Psoas muscle (tissue), 7 donors: ENCODE measurements at regions not wholly inside any gene's neighbourhood (a gene's known extent, or its start where the extent isn't known, plus 50 kb on each side); places are given as distances from the start of the nearest gene placed in this dataset.
"Not testable (repeated sequence)": the region's sequence is repeated elsewhere in the genome, so short reads cannot be mapped to it uniquely, and the experiment has no call there.

Source experiments
- ATAC-seq, 4 donors: fragments of 200-7000 bp; cut with Tn5 transposase; one replicate each; pipeline ENCODE4 v1.9.1; 2020; ENCODE audit warnings: moderate library complexity in 3 of 4, mild to moderate bottlenecking in 2 of 4
- DNase-seq, 2 donors: peaks; one replicate each; pipeline ENCODE4 v3.0.0-alpha.2; 2020
- H3K27ac ChIP-seq: fragments of 200-600 bp; one replicate; pipeline ENCODE4 v1.8.0; 2022
- H3K27me3 ChIP-seq, 3 donors: fragments of 200-600 bp in 1 of 3; one replicate each; pipeline versions ENCODE4 v1.6.1 to v1.8.0; 2013 to 2022; ENCODE audit warnings: low read length in 2 of 3, mild to moderate bottlenecking in 2 of 3, moderate library complexity in 1 of 3; ENCODE audit not compliant: insufficient read depth in 3 of 3
- H3K36me3 ChIP-seq, 2 donors: fragments of 200-600 bp in 1 of 2; one replicate each; pipeline versions ENCODE4 v1.6.1 to v1.8.0; 2013 to 2022; ENCODE audit warnings: low read depth in 1 of 2, mild to moderate bottlenecking in 1 of 2, moderate library complexity in 1 of 2; ENCODE audit not compliant: insufficient read depth in 1 of 2
- H3K4me1 ChIP-seq: fragments of 200-600 bp; one replicate; pipeline ENCODE4 v1.8.0; 2022
- H3K4me3 ChIP-seq: fragments of 200-600 bp; one replicate; pipeline ENCODE4 v1.8.0; 2022; ENCODE audit warnings: mild to moderate bottlenecking
- H3K9me3 ChIP-seq: fragments of 200-600 bp; one replicate; pipeline ENCODE4 v1.8.0; 2022
- CTCF ChIP-seq: fragments of 200-600 bp; IDR thresholded peaks from one replicate; pipeline ENCODE4 v1.8.0; 2022; ENCODE audit warnings: antibody characterized with exemption
- WGBS, 3 donors: extraction: QIAGEN DNeasy Blood & Tissue Kit; methylation state at CpG; one replicate each; pipeline versions ENCODE4 v1.1.6 to v1.1.7; 2013; 5-methylcytosine and 5-hydroxymethylcytosine counted together
- intact Hi-C, 2 donors: fragments of 100-400 bp; cut with DNase I; formaldehyde crosslinking; loops; one replicate each; pipeline versions ENCODE4 v1.11.0 to v1.14.2; 2022
- donor health status: healthy with polysubstance abuse.
- donor health status: DM: no; HTN: no; CAD: no; lungs with moderate emphysema.
- donor health status: Bipolar disorder and iron deficiency.
- donor health status: healthy.
- donor health status: DM: yes; HTN: yes; CAD: no.
- donor health status: DM: no; HTN: no; CAD: no.
- donor health status: DM: yes; HTN: yes; CAD: no.

GRCh38 chr18:63054901-63055584, 264.5 kb downstream of the BCL2 start:
- 40 to 48% (median 47%) methylated on average over 3 of the region's 3 CpGs for WGBS, 3 donors
- no peak overlapping the region for H3K27ac ChIP-seq
- no peaks in the 10 kb centered on the region for H3K27me3 ChIP-seq
- no peaks in the 10 kb centered on the region for H3K9me3 ChIP-seq
- no peaks in the 10 kb centered on the region for H3K4me1 ChIP-seq
- intact Hi-C loops: no loop called here
- H3K36me3 ChIP-seq: no peaks in the 10 kb centered on the region
- H3K4me3 ChIP-seq: no peak overlapping the region
- TF ChIP-seq CTCF: no peak
- DNase-seq: no peak
- ATAC-seq: no peak

GRCh38 chr18:63051928-63052327, 267.6 kb downstream of the BCL2 start:
- intact Hi-C loops: no loop called here
- H3K36me3 ChIP-seq: no peaks in the 10 kb centered on the region
- WGBS, 3 donors: 83 to 89% (median 86%) methylated on average over 3 of the region's 3 CpGs
- no peak for ATAC-seq
- H3K4me1 ChIP-seq: no peaks in the 10 kb centered on the region
- H3K4me3 ChIP-seq: no peak overlapping the region
- H3K27me3 ChIP-seq: no peaks in the 10 kb centered on the region
- no peaks in the 10 kb centered on the region for H3K9me3 ChIP-seq
- H3K27ac ChIP-seq: no peak overlapping the region
- no peak for TF ChIP-seq CTCF
- DNase-seq: no peak

DNA sequence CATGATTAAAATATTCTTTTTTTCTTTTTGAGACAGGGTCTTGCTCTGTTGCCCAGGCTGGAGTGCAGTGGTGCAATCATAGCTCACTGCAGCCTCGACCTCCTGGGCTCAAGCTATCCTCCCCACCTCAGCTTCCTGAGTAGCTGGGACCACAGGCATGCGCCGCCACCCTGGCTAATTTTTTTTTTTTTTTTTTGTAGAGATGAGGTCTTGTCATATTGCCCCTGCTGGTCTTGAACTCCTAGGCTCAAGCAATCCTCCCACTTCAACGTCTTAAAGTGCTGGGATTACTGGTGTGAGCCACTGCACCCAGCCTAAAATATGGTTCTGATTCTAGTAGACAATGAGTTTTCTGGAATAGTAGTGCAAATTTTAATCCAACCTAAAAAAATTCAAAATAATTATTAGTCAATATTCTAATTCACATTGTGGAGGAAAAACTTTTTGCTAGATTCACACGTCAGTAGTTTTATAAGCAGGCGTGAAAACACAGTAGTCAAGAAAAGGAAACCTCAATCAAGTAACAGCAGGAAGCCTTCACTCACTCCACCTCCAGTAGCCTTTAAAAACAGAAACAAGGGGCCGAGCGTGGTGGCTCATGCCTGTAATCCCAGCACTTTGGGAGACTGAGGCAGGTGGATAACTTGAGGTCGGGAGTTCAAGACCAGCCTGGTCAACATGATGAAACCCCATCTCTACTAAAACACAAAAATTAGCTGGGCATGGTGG, 268.7 kb downstream of the BCL2 start:
- H3K4me1 ChIP-seq, DNase-seq, H3K27ac ChIP-seq, H3K27me3 ChIP-seq, H3K4me3 ChIP-seq, H3K9me3 ChIP-seq, ATAC-seq, H3K36me3 ChIP-seq, intact Hi-C loops: not testable (repeated sequence)
- WGBS, 3 donors: 77 to 81% (median 79%) methylated on average over 9 of the region's 9 CpGs

DNA sequence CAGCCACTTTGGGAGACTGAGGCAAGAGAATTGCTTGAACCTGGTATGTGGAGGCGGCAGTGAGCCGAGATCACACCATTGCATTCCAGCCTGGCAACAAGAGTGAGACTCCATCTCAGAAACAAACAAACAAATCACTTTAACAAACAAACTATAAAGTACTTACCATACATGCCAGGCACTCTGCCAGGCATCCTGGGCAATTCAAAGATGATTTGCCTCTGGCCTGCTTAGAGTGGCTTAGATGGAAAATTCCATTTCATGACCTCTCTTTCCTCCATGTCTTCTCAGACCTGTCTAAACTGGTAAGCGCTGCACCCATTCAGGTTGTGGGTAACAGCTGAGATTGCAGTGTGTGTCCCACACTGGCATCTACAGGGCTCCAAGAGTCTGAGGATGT, 273.2 kb downstream of the BCL2 start:
- ATAC-seq (no peak), DNase-seq (no peak)
- Histone ChIP-seq H3K36me3 (no peaks in the 10 kb centered on the region), H3K4me1 (no peaks in the 10 kb centered on the region), H3K4me3 (no peak overlapping the region), H3K27me3 (no peaks in the 10 kb centered on the region), H3K9me3 (no peaks in the 10 kb centered on the region), H3K27ac (no peak overlapping the region)
- no peak for TF ChIP-seq CTCF
- intact Hi-C loops: no loop called here
- 94 to 96% (median 96%) methylated on average over 3 of the region's 3 CpGs for WGBS, 3 donors

DNA sequence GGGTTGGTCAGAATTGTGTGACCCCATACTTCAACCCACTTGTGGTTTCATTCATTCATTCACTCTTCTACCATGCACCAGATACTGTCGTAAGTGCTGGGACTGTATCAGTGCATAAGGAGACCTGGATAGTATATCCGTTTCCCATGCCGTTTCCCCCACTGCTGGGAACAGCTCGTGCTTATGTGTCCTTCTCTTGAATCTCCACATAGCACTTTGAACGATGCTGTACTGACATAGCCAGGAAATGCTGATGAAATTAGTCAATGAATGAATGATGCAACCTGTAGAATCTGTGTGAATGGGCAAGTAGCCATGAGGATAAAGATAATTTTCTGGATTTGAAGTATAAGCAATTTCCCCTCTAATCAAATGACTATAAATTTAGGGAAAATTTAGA, 276.1 kb downstream of the BCL2 start:
- WGBS, 3 donors: 78 to 84% (median 82%) methylated on average over 5 of the region's 5 CpGs
- Histone ChIP-seq H3K27ac (no peak overlapping the region), H3K36me3 (no peaks in the 10 kb centered on the region), H3K9me3 (no peaks in the 10 kb centered on the region), H3K4me3 (no peak overlapping the region), H3K4me1 (no peaks in the 10 kb centered on the region), H3K27me3 (no peaks in the 10 kb centered on the region)
- intact Hi-C loops: loop anchor here in 1 of 2 donors (5.0 kb wide), 1 partner anchor 64 kb away; no protein-coding TSS in a partner anchor
- no peak for TF ChIP-seq CTCF
- DNase-seq (no peak), ATAC-seq (no peak)
